ENCODE measurements at regions not wholly inside any gene's neighbourhood (a gene's known extent, or its start where the extent isn't known, plus 50 kb on each side); places are given as distances from the start of the nearest gene placed in this dataset.
"Not testable (repeated sequence)": the region's sequence is repeated elsewhere in the genome, so short reads cannot be mapped to it uniquely, and the experiment has no call there.

- no peak for DNase-seq (ENCODE audit: low read depth in 2 of 2)
These were observed 69.5 kb downstream of the TPRA1 start for GRCh38 chr3:127520993-127521392.

DNA sequence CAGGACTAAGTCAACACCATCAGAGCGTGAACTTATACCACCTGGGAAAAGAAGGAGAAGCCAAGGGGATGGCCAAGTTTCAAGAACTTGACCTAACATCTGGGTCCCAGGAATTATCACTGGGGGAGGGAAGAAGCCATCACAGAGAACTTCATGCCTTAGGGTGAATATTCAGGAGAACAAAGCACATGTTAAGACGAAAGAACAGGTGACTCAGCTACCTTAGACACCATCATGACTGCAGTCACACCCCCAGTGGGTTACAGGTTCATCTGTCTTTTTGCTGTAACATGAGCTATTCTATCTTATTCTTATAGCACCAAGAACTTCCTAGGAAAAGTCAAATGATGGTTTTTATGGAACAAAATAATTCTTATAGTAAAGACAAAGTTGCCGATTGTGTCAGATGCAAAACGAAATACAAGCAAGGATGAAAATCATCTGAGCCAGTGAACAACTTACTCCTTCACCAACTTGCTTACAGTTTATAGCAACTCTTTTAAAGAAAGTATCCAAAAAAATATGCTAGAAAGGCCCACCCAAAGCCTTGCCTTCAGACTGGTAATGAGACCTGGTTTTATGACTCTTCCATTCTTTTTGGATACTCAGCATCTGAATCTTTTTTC is 72.0 kb downstream of the TPRA1 start:
- no peak for DNase-seq (ENCODE audit: low read depth in 2 of 2)

- DNase-seq (ENCODE audit: low read depth in 2 of 2) = no peak
These were observed 78.3 kb downstream of the TPRA1 start for GRCh38 chr3:127512256-127512655.

- no peak for DNase-seq (ENCODE audit: low read depth in 2 of 2)
These were observed 89.4 kb downstream of the TPRA1 start for GRCh38 chr3:127501177-127501576.

GRCh38 chr3:127497676-127498075 is 92.9 kb downstream of the TPRA1 start:
- no peak for DNase-seq (ENCODE audit: low read depth in 2 of 2)

DNA sequence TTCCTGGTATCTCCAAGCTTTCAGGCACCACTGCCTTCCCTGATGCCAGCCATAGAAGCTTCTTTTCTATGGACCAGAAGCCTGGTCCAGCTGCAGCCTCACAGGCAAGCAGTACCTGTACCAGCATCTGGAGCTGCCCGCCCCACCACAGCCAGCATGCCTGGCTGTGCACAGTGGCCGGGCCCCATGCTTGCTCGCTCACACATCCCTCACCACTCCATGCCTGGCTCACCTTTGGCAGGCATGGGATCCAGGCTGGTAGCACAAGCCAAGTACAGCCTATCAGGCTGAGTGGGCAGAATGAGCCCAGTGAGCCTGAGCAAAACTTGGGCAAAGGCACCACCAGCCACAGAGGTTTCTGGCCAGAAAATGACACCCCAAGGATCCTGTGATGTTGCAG is 93.4 kb downstream of the TPRA1 start:
- no peak for DNase-seq (ENCODE audit: low read depth in 2 of 2)

GRCh38 chr3:127495821-127496655 is 94.5 kb downstream of the TPRA1 start:
- DNase-seq (ENCODE audit: low read depth in 2 of 2) = no peak

GRCh38 chr3:127493924-127494646 is 96.4 kb downstream of the TPRA1 start:
- DNase-seq (ENCODE audit: low read depth in 2 of 2) = no peak

GRCh38 chr3:127492426-127492825 is 98.1 kb downstream of the TPRA1 start:
- DNase-seq (ENCODE audit: low read depth in 2 of 2) = no peak

DNA sequence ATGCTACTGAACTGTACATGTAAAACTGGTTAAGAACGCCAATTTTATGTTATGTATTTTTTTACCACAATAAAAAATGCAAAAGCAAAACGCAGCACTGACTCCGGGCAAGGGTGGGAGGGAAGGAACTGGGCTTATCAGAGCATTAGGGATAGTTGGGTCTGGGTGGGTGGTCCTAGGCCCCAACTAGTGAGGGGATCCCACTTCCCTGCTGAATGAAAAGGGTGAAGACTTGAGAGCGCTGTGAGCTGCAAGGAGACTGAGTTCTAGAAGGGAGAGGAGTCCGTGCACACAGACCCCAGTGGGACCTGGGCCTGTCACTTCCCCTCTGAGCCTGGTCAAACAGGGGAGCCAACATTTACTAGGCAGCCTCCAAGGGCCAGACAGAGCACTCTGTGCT is 98.6 kb downstream of the TPRA1 start:
- no peak for DNase-seq (ENCODE audit: low read depth in 2 of 2)

GRCh38 chr3:127491323-127491722 is 99.2 kb downstream of the TPRA1 start:
- DNase-seq (ENCODE audit: low read depth in 2 of 2) = no peak

- not testable (repeated sequence) for DNase-seq (ENCODE audit: low read depth in 2 of 2)
These were observed 99.6 kb downstream of the TPRA1 start for GRCh38 chr3:127491024-127491305.

DNA sequence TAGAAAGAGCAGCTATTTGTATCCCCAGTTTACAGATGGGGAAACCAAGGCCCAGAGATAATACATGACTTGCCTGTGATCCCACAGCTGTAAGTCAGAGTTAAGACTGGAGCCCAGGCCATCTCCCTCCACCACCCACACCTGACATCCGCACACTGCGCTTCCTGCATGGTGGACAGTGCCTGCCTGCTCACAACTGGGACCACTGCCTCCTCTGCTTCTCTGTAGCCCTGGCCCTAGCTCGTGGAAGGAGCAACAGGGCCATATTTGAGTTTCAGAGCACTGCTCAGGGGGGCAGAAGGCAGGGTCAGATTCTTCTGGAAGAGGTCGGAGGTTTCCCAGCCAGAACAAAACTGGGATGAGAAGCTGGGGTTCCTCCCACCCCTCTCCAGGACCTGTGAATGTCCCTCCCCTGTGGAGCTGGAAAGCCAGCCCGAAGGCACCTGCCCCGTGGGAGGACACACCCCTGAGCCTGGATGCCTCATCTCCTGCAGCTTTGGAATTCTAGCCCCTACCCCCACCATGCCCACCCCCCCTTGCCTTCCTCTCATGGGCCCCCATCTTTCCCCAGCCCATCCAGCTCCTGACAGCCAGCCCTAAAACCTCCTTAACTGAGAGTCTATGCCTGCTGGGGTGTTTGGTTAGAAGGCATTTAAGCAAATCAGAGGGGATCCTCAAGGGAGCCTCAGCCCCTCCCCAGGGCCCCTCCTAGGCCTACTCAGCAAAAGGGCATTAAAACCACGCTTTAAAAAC is 100.1 kb downstream of the TPRA1 start:
- no peak for DNase-seq (ENCODE audit: low read depth in 2 of 2)

- no peak for DNase-seq (ENCODE audit: low read depth in 2 of 2)
These were observed 101.2 kb downstream of the TPRA1 start for GRCh38 chr3:127489357-127489756.

GRCh38 chr3:127488740-127489139 is 101.8 kb downstream of the TPRA1 start:
- DNase-seq (ENCODE audit: low read depth in 2 of 2) = no peak

GRCh38 chr3:127488141-127488672 is 102.3 kb downstream of the TPRA1 start:
- no peak for DNase-seq (ENCODE audit: low read depth in 2 of 2)

DNA sequence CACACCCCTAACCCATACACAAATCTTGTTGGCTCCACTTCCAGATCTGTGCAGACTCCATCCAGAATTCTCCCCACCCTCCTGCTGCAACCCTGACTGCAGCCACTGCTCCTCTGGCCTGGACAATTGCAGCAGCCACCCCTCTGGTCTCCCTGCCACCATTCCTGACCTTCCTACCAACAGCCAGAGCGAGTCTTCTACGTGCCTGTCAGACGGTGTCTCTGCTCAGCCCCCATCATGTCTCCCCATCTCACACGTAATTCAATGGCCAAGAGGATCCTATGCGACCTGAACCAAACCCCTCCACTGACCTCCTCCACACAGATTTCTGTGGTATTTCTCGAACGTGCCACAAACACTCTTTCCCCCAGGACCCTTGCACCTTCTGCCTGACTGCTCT is 103.3 kb downstream of the TPRA1 start:
- no peak for DNase-seq (ENCODE audit: low read depth in 2 of 2)

GRCh38 chr3:127486321-127486944 is 104.1 kb downstream of the TPRA1 start:
- no peak for DNase-seq (ENCODE audit: low read depth in 2 of 2)

DNA sequence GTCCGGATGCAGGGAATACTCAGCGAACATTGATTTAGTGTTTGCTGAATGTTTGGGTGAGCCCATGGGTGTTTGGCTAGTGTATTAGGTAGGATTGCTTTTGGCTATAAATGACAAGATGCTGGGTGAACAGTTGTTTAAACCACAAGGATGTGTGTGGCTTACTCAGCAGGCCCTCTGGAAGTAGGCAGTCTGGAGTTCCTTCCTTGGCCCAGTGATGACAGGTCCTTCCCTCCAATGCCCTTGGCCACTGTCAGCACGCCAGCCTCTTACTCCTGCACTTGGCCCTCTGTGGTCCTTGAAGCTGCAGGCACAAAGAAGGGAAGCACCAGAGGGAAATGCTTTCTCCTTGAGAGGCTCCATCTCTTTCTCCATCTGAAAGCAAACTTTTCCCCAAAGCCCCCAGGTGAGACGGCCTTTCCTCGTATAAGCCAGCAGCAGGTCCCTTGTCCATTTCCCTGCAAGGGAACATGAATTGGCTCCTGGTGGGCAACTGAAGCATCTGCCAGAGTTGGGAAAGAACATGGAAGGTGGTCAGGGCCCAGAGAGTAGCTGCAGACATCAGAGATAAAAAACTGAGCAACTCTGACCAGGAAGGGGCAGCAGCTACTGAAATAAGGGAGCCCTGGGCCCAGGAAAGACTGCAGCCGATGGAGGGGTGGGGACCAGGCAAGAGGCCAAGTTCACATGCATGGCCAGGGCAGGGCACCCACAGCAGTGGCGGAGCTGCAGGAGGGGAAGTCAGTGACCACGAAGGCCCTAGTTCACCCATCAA is 105.0 kb downstream of the TPRA1 start:
- no peak for DNase-seq (ENCODE audit: low read depth in 2 of 2)

GRCh38 chr3:127484601-127485388 is 105.7 kb downstream of the TPRA1 start:
- DNase-seq (ENCODE audit: low read depth in 2 of 2) = no peak
